K562 (cell line): ENCODE measurements at regions not wholly inside any gene's neighbourhood (a gene's known extent, or its start where the extent isn't known, plus 50 kb on each side); places are given as distances from the start of the nearest gene placed in this dataset.

Experiments used
- ATAC-seq: fragments of 200-7000 bp; cut with Tn5 transposase; 3 replicates; pipeline ENCODE4 v1.9.1; 2020; ENCODE audit warnings: moderate library complexity
- BruUV-seq: library from RNA; stranded (reverse); fragments of 400-500 nt; replicated peaks from 2 replicates; lab custom pipeline; 2021; lab: Mats Ljungman, UMichigan
- CTCF ChIA-PET: fragments of 300-600 bp; formaldehyde crosslinking; extraction: SDS; loops from one replicate; lab custom pipeline; 2021; ENCODE audit warnings: low intra/inter-chr PET ratio; lab: Yijun Ruan, JAX
- POLR2A ChIA-PET: fragments of 300-600, 350-650 bp; sonication (Branson Sonifier 250); formaldehyde crosslinking; extraction: SDS; loops from one replicate; lab custom pipeline; 2021; ENCODE audit warnings: antibody characterized with exemption, inconsistent platforms; lab: Yijun Ruan, JAX
- DNase-seq, 4 experiments: peaks; one replicate each; pipeline versions ENCODE4 v3.0.0 to v3.0.0-alpha.2; 2011 to 2018; ENCODE audit warnings: low spot score in 3 of 4, mixed read lengths in 3 of 4; ENCODE audit errors: extremely low read depth in 1 of 4
- FAIRE-seq: peaks from 2 replicates; lab custom pipeline; 2011; peaks lifted over from hg19 to GRCh38; lab: Jason Lieb, UNC
- H2AFZ ChIP-seq: 2 replicates; pipeline ENCODE4 v1.6.0; 2011; ENCODE audit warnings: low read depth, low read length, control low read depth, inconsistent platforms
- H3K27ac ChIP-seq: fragments of 200-600 bp; 3 replicates; pipeline ENCODE4 v1.8.0; 2011; ENCODE audit warnings: low read depth, mild to moderate bottlenecking, control low read depth, inconsistent platforms, low read length, moderate library complexity, mixed read lengths; ENCODE audit errors: extremely low read depth
- H3K27me3 ChIP-seq, 2 experiments: fragments of 300-600 bp in 1 of 2; 2 replicates in 1 of 2; 3 replicates in 1 of 2; pipeline versions ENCODE4 v1.6.0 to v1.8.0; 2011; ENCODE audit warnings: inconsistent platforms in 2 of 2, low read length in 2 of 2, mild to moderate bottlenecking in 1 of 2, mixed read lengths in 1 of 2, moderate library complexity in 1 of 2; ENCODE audit not compliant: control insufficient read depth in 2 of 2, insufficient read depth in 2 of 2
- H3K36me3 ChIP-seq: fragments of 300-600 bp; 3 replicates; pipeline ENCODE4 v1.8.0; 2011; ENCODE audit warnings: mild to moderate bottlenecking, low read length, inconsistent platforms; ENCODE audit not compliant: control insufficient read depth, insufficient read depth
- H3K4me1 ChIP-seq, 2 experiments: fragments of 200-600 bp in 1 of 2; replicated peaks in 1 of 2; 2 replicates in 1 of 2; 3 replicates in 1 of 2; pipeline versions ENCODE4 v1.5.1 to v1.8.0; 2011; ENCODE audit warnings: inconsistent platforms in 2 of 2, low read length in 2 of 2, mild to moderate bottlenecking in 1 of 2, mixed read lengths in 1 of 2, moderate library complexity in 1 of 2; ENCODE audit not compliant: control insufficient read depth in 2 of 2, insufficient read depth in 2 of 2
- H3K4me2 ChIP-seq: 2 replicates; pipeline ENCODE4 v1.6.1; 2011; ENCODE audit warnings: low read length, control low read depth, inconsistent platforms, mixed read lengths; ENCODE audit not compliant: insufficient read depth
- H3K4me3 ChIP-seq: fragments of 200-600 bp; sonication (generic), shearing (Covaris generic); 2 replicates; pipeline ENCODE4 v1.5.1; 2016; ENCODE audit warnings: control low read depth, inconsistent platforms
- H3K79me2 ChIP-seq: fragments of 200-600 bp; 3 replicates; pipeline ENCODE4 v1.8.0; 2011; ENCODE audit warnings: low read length, inconsistent platforms; ENCODE audit not compliant: control insufficient read depth, insufficient read depth
- H3K9ac ChIP-seq, 2 experiments: 2 replicates each; pipeline versions ENCODE4 v1.6.0 to v1.6.1; 2011; ENCODE audit warnings: low read depth in 2 of 2, low read length in 2 of 2, control low read depth in 1 of 2, inconsistent platforms in 1 of 2, mild to moderate bottlenecking in 1 of 2, mixed read lengths in 1 of 2; ENCODE audit not compliant: insufficient read depth in 1 of 2
- H3K9me1 ChIP-seq: one replicate; pipeline ENCODE4 v1.6.0; 2011; ENCODE audit warnings: inconsistent platforms, mild to moderate bottlenecking, low read length, moderate library complexity; ENCODE audit not compliant: control insufficient read depth, insufficient read depth
- H3K9me3 ChIP-seq: replicated peaks from 2 replicates; pipeline ENCODE4 v1.5.1; 2011; ENCODE audit warnings: low read depth, low read length, inconsistent platforms; ENCODE audit not compliant: control insufficient read depth, insufficient read depth
- H4K20me1 ChIP-seq: replicated peaks from 2 replicates; pipeline ENCODE4 v1.6.1; 2011; ENCODE audit warnings: low read length, inconsistent platforms, mixed read lengths; ENCODE audit not compliant: control insufficient read depth, insufficient read depth
- CCNT2 ChIP-seq: IDR thresholded peaks from 2 replicates; pipeline ENCODE4 v1.6.1; 2011; ENCODE audit warnings: borderline replicate concordance, low read depth, mild to moderate bottlenecking, moderate library complexity, mixed read lengths, low read length; ENCODE audit not compliant: insufficient read length; ENCODE audit errors: extremely low read depth
- HNRNPL ChIP-seq: fragments of 200-400 bp; formaldehyde crosslinking; IDR thresholded peaks from 2 replicates; pipeline ENCODE4 v1.6.1; 2017; ENCODE audit warnings: low read depth, mild to moderate bottlenecking, low read length
- KLF6 ChIP-seq: fragments of 250-450 bp; sonication (Bioruptor Pico); IDR thresholded peaks from 2 replicates; pipeline ENCODE4 v1.4.0; 2020; ENCODE audit warnings: mild to moderate bottlenecking, moderate library complexity, borderline replicate concordance
- RBBP5 ChIP-seq: fragments of 200-600 bp; sonication (generic); IDR thresholded peaks from 2 replicates; pipeline ENCODE4 v1.6.1; 2012; ENCODE audit warnings: borderline replicate concordance, mild to moderate bottlenecking, low read length, control low read depth, inconsistent platforms; ENCODE audit not compliant: insufficient read depth, poor library complexity, severe bottlenecking
- RBM17 ChIP-seq: fragments of 200-400 bp; formaldehyde crosslinking; IDR thresholded peaks from 2 replicates; pipeline ENCODE4 v1.6.1; 2017; ENCODE audit warnings: low read depth, mild to moderate bottlenecking, low read length, borderline replicate concordance
- WGBS: fragments of 100-300 bp; shearing (Covaris generic); methylation state at CpG from one replicate; pipeline ENCODE4 v1.1.6; 2016; ENCODE audit warnings: low coverage, mixed read lengths; ENCODE audit not compliant: insufficient coverage; ENCODE audit errors: missing lambda C conversion rate; 5-methylcytosine and 5-hydroxymethylcytosine counted together
- in situ Hi-C: fragments of 300-500 bp; cut with MboI; formaldehyde crosslinking; loops from 4 replicates; pipeline ENCODE4 v1.15.0; 2018; ENCODE audit warnings: inconsistent platforms, mixed read lengths
- intact Hi-C: fragments of 100-400 bp; cut with micrococcal nuclease; formaldehyde crosslinking; loops from 2 replicates; pipeline ENCODE4 v1.14.2; 2022
- TF ChIP-seq, protein P1 (sequence below): sonication (generic); formaldehyde crosslinking; IDR thresholded peaks from 2 replicates; pipeline ENCODE4 v1.8.0; 2022; ENCODE audit warnings: mild to moderate bottlenecking, missing genetic modification reagents

DNA sequence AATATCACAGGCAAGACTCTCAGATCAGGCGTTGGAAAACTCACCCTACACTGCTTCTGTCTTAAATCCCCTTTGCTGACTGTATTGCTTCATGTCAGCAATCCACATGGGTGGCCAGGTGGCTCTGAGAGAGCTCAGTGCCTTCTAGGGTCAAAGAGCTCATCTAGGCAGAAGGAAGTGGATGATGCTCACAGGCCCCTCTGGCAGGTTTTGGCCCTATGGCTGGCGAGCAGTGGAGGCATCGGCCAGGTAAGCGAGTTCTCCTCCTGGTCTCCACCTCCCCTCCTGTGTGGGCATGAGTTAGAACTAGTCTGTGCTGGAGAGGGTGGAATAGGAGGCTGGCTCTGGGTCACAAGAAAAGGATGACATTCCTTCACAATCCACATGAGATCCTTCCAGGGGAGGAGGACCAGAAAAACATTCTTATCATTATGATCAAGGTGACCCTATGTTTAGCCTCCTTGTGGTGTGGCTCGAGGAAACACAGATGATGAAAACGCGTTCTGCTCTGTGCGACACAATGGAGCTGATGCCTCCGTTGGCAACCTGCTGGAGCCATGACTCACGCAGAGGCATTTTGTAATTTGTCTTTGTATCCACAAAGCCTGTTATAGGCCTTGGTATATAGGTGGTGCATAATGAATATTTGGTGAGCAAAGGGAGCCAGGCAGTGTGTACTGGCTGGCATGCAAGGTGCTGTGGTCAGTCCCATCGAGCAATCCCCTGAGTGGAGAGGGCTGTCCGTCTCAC, 264.6 kb upstream of the RAB4A start (continued):
- no peak for TF ChIP-seq RBBP5
- no peak for TF ChIP-seq RBM17
- TF ChIP-seq, protein P1, sequence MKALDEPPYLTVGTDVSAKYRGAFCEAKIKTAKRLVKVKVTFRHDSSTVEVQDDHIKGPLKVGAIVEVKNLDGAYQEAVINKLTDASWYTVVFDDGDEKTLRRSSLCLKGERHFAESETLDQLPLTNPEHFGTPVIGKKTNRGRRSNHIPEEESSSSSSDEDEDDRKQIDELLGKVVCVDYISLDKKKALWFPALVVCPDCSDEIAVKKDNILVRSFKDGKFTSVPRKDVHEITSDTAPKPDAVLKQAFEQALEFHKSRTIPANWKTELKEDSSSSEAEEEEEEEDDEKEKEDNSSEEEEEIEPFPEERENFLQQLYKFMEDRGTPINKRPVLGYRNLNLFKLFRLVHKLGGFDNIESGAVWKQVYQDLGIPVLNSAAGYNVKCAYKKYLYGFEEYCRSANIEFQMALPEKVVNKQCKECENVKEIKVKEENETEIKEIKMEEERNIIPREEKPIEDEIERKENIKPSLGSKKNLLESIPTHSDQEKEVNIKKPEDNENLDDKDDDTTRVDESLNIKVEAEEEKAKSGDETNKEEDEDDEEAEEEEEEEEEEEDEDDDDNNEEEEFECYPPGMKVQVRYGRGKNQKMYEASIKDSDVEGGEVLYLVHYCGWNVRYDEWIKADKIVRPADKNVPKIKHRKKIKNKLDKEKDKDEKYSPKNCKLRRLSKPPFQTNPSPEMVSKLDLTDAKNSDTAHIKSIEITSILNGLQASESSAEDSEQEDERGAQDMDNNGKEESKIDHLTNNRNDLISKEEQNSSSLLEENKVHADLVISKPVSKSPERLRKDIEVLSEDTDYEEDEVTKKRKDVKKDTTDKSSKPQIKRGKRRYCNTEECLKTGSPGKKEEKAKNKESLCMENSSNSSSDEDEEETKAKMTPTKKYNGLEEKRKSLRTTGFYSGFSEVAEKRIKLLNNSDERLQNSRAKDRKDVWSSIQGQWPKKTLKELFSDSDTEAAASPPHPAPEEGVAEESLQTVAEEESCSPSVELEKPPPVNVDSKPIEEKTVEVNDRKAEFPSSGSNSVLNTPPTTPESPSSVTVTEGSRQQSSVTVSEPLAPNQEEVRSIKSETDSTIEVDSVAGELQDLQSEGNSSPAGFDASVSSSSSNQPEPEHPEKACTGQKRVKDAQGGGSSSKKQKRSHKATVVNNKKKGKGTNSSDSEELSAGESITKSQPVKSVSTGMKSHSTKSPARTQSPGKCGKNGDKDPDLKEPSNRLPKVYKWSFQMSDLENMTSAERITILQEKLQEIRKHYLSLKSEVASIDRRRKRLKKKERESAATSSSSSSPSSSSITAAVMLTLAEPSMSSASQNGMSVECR (CRISPR knock-in tag), result no peak
- no peak for TF ChIP-seq HNRNPL

DNA sequence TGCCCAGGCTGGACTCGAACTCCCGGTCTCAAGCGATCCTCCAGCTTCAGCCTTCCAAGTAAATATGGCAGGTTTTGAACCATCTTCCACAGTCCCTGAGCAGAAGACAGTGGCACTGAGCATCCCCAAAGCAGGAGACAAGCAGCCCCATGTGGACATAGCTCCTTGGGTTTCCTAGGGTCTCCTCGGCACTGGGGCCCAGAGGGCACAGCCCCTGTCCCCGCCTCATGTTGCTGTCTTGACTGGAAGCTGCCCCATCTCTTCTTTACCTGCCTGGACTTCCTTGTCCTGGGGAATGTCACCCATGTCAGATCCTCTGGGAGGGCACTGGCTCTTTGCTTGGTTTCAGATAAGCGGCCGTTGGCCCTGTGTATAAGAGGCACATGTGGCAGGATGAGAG, 263.7 kb upstream of the RAB4A start:
- Histone ChIP-seq H3K27me3 (peaks cover 5 to 31% of the 10 kb centered on the region in 2 experiments; a peak in 3 of 5 replicates), H3K9me1 (no peaks in the 10 kb centered on the region), H4K20me1 (no peaks in the 10 kb centered on the region), H3K4me2 (no peak overlapping the region), H3K9me3 (no peaks in the 10 kb centered on the region), H3K4me3 (no peak overlapping the region), H2AFZ (no peak overlapping the region), H3K36me3 (no peaks in the 10 kb centered on the region), H3K4me1 (peaks cover 7 to 25% of the 10 kb centered on the region in 2 experiments; a peak in 4 of 5 replicates), H3K79me2 (no peaks in the 10 kb centered on the region), H3K27ac (no peak overlapping the region), H3K9ac (no peak overlapping the region)
- in situ Hi-C loops (no loop called here), intact Hi-C loops (no loop called here)
- no TSS peak for BruUV-seq
- ATAC-seq (no peak), DNase-seq (no peak), FAIRE-seq (no peak)
- POLR2A ChIA-PET, result interaction anchor here (0.6 kb wide), 1 partner anchor 276 kb away, joined by 3 read pairs; no protein-coding TSS in a partner anchor
- no peak for TF ChIP-seq CCNT2
- no peak for TF ChIP-seq KLF6 (CRISPR knock-in tag)
- CTCF ChIA-PET, result no interaction called here
- WGBS, result 7% methylated on average over 7 of the region's 7 CpGs
